ENCODE measurements at regions not wholly inside any gene's neighbourhood (a gene's known extent, or its start where the extent isn't known, plus 50 kb on each side); places are given as distances from the start of the nearest gene placed in this dataset.

- no peak for TF ChIP-seq CTCF (conservative IDR thresholded peaks at IDR 0.05; ENCODE audit: low read depth, low read length)
- no peak for DNase-seq (ENCODE audit: low read depth)
- H3K4me3 ChIP-seq (ENCODE audit: low read depth, low read length): no peak overlapping the region
Measured at GRCh38 chr20:10897336-10897735, 223.5 kb upstream of the JAG1 start.

GRCh38 chr20:10898552-10898951, 224.8 kb upstream of the JAG1 start:
- DNase-seq (ENCODE audit: low read depth): no peak
- no peak overlapping the region for H3K4me3 ChIP-seq (ENCODE audit: low read depth, low read length)
- no peak for TF ChIP-seq CTCF (conservative IDR thresholded peaks at IDR 0.05; ENCODE audit: low read depth, low read length)

GRCh38 chr20:10902174-10902573, 228.4 kb upstream of the JAG1 start:
- H3K4me3 ChIP-seq (ENCODE audit: low read depth, low read length): no peak overlapping the region
- no peak for DNase-seq (ENCODE audit: low read depth)
- no peak for TF ChIP-seq CTCF (conservative IDR thresholded peaks at IDR 0.05; ENCODE audit: low read depth, low read length)

- DNase-seq (ENCODE audit: low read depth): no peak
- no peak overlapping the region for H3K4me3 ChIP-seq (ENCODE audit: low read depth, low read length)
- no peak for TF ChIP-seq CTCF (conservative IDR thresholded peaks at IDR 0.05; ENCODE audit: low read depth, low read length)
Measured at GRCh38 chr20:10902576-10903282, 228.9 kb upstream of the JAG1 start.

- DNase-seq (ENCODE audit: low read depth): no peak
- no peak overlapping the region for H3K4me3 ChIP-seq (ENCODE audit: low read depth, low read length)
- no peak for TF ChIP-seq CTCF (conservative IDR thresholded peaks at IDR 0.05; ENCODE audit: low read depth, low read length)
Measured at GRCh38 chr20:10906834-10907233, 233.0 kb upstream of the JAG1 start.

- H3K4me3 ChIP-seq (ENCODE audit: low read depth, low read length): no peak overlapping the region
- DNase-seq (ENCODE audit: low read depth): no peak
- no peak for TF ChIP-seq CTCF (conservative IDR thresholded peaks at IDR 0.05; ENCODE audit: low read depth, low read length)
Measured at GRCh38 chr20:10909803-10910202, 236.0 kb upstream of the JAG1 start.

GRCh38 chr20:10910535-10911178, 236.9 kb upstream of the JAG1 start:
- no peak for DNase-seq (ENCODE audit: low read depth)
- TF ChIP-seq CTCF (conservative IDR thresholded peaks at IDR 0.05; ENCODE audit: low read depth, low read length): no peak
- H3K4me3 ChIP-seq (ENCODE audit: low read depth, low read length): no peak overlapping the region
